ENCODE measurements at regions not wholly inside any gene's neighbourhood (a gene's known extent, or its start where the extent isn't known, plus 50 kb on each side); places are given as distances from the start of the nearest gene placed in this dataset.

- TF ChIP-seq CTCF (IDR thresholded peaks at IDR 0.05; ENCODE audit: low read depth, low read length, missing control alignments): peak; percentile 25
- in situ Hi-C loops (cut with HindIII; ENCODE audit: low pct_ligation_motif_present, low sequenced_read_pairs): no loop called here
- no peak for DNase-seq
Measured at GRCh38 chr6:164099269-164099865, 684.8 kb downstream of the QKI start.

GRCh38 chr6:164098857-164099267 lies 684.3 kb downstream of the QKI start:
- no peak for DNase-seq
- no peak overlapping the region for H3K4me3 ChIP-seq (ENCODE audit: low read depth, low read length)
- H3K36me3 ChIP-seq (replicated peaks): no peaks in the 10 kb centered on the region
- in situ Hi-C loops (cut with HindIII; ENCODE audit: low pct_ligation_motif_present, low sequenced_read_pairs): no loop called here
- TF ChIP-seq CTCF (IDR thresholded peaks at IDR 0.05; ENCODE audit: low read depth, low read length, missing control alignments): no peak
- no peaks in the 10 kb centered on the region for H3K27me3 ChIP-seq (replicated peaks)
- H3K27ac ChIP-seq: no peak overlapping the region

More at GRCh38 chr6:164099269-164099865, 684.8 kb downstream of the QKI start:
- Histone ChIP-seq H3K4me3 (ENCODE audit: low read depth, low read length) (no peak overlapping the region), H3K36me3 (replicated peaks) (no peaks in the 10 kb centered on the region), H3K27me3 (replicated peaks) (no peaks in the 10 kb centered on the region), H3K27ac (no peak overlapping the region)

- Histone ChIP-seq H3K36me3 (replicated peaks) (no peaks in the 10 kb centered on the region), H3K4me3 (ENCODE audit: low read depth, low read length) (no peak overlapping the region), H3K27me3 (replicated peaks) (no peaks in the 10 kb centered on the region), H3K27ac (no peak overlapping the region)
- peak; percentile 42 for TF ChIP-seq CTCF (IDR thresholded peaks at IDR 0.05; ENCODE audit: low read depth, low read length, missing control alignments)
- peak; percentile 47 for DNase-seq
- in situ Hi-C loops (cut with HindIII; ENCODE audit: low pct_ligation_motif_present, low sequenced_read_pairs): no loop called here
Measured at GRCh38 chr6:164097551-164098398, 683.3 kb downstream of the QKI start.

- no peak for DNase-seq
- H3K27me3 ChIP-seq (replicated peaks): no peaks in the 10 kb centered on the region
- TF ChIP-seq CTCF (IDR thresholded peaks at IDR 0.05; ENCODE audit: low read depth, low read length, missing control alignments): no peak
- H3K27ac ChIP-seq: no peak overlapping the region
- H3K36me3 ChIP-seq (replicated peaks): no peaks in the 10 kb centered on the region
- in situ Hi-C loops (cut with HindIII; ENCODE audit: low pct_ligation_motif_present, low sequenced_read_pairs): no loop called here
- H3K4me3 ChIP-seq (ENCODE audit: low read depth, low read length): no peak overlapping the region
Measured at GRCh38 chr6:164097056-164097455, 682.5 kb downstream of the QKI start.

- no peak for TF ChIP-seq CTCF (IDR thresholded peaks at IDR 0.05; ENCODE audit: low read depth, low read length, missing control alignments)
- in situ Hi-C loops (cut with HindIII; ENCODE audit: low pct_ligation_motif_present, low sequenced_read_pairs): no loop called here
- H3K27ac ChIP-seq: no peak overlapping the region
- no peaks in the 10 kb centered on the region for H3K36me3 ChIP-seq (replicated peaks)
- no peaks in the 10 kb centered on the region for H3K27me3 ChIP-seq (replicated peaks)
- no peak for DNase-seq
- no peak overlapping the region for H3K4me3 ChIP-seq (ENCODE audit: low read depth, low read length)
Measured at GRCh38 chr6:164095056-164095455, 680.5 kb downstream of the QKI start.

All from brain microvascular endothelial cell (primary cell).